ENCODE measurements at regions not wholly inside any gene's neighbourhood (a gene's known extent, or its start where the extent isn't known, plus 50 kb on each side); places are given as distances from the start of the nearest gene placed in this dataset.

- Histone ChIP-seq H3K4me3 (ENCODE audit: low read depth, low read length) (no peak overlapping the region), H3K4me1 (ENCODE audit: control insufficient read depth, insufficient read depth, low read length, unreplicated experiment) (no peaks in the 10 kb centered on the region), H3K27ac (ENCODE audit: low read depth, low read length) (no peak overlapping the region), H3K36me3 (ENCODE audit: insufficient read depth, low read length) (no peaks in the 10 kb centered on the region), H3K79me2 (ENCODE audit: control insufficient read depth, insufficient read depth, low read length, unreplicated experiment) (no peaks in the 10 kb centered on the region), H2AFZ (ENCODE audit: low read length, unreplicated experiment) (no peak overlapping the region), H3K27me3 (ENCODE audit: insufficient read depth, low read length) (no peaks in the 10 kb centered on the region)
These were observed 157.1 kb upstream of the SMLR1 start for GRCh38 chr6:130670142-130670541.

DNA sequence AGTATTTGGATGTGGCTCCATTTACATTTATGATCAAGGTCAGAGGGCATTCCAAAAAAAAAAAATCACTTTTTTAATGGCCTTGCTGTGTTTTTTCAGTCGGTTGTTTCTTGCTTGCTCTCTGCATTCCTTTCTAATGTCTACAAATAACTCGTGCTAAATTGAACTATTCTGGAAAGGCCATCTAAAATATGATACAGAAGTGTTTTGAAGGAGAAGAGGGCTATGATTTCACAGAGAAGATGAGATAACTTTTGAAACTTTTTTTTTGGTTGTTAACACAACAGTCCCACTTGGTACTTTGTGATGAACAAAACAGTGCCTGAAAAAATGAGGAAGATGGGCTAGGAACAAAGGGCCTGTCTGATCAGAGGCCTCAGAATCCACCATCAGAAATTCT is 156.1 kb upstream of the SMLR1 start:
- H2AFZ ChIP-seq (ENCODE audit: low read length, unreplicated experiment): no peak overlapping the region
- H3K36me3 ChIP-seq (ENCODE audit: insufficient read depth, low read length): no peaks in the 10 kb centered on the region
- no peaks in the 10 kb centered on the region for H3K79me2 ChIP-seq (ENCODE audit: control insufficient read depth, insufficient read depth, low read length, unreplicated experiment)
- no peaks in the 10 kb centered on the region for H3K4me1 ChIP-seq (ENCODE audit: control insufficient read depth, insufficient read depth, low read length, unreplicated experiment)
- H3K27ac ChIP-seq (ENCODE audit: low read depth, low read length): no peak overlapping the region
- no peak overlapping the region for H3K4me3 ChIP-seq (ENCODE audit: low read depth, low read length)
- H3K27me3 ChIP-seq (ENCODE audit: insufficient read depth, low read length): no peaks in the 10 kb centered on the region

- H3K27me3 ChIP-seq (ENCODE audit: insufficient read depth, low read length): no peaks in the 10 kb centered on the region
- H3K36me3 ChIP-seq (ENCODE audit: insufficient read depth, low read length): no peaks in the 10 kb centered on the region
- H2AFZ ChIP-seq (ENCODE audit: low read length, unreplicated experiment): no peak overlapping the region
These were observed 155.6 kb upstream of the SMLR1 start for GRCh38 chr6:130671577-130671976.

GRCh38 chr6:130672153-130672552 is 155.1 kb upstream of the SMLR1 start:
- H3K4me1 ChIP-seq (ENCODE audit: control insufficient read depth, insufficient read depth, low read length, unreplicated experiment): no peaks in the 10 kb centered on the region
- H2AFZ ChIP-seq (ENCODE audit: low read length, unreplicated experiment): no peak overlapping the region
- no peaks in the 10 kb centered on the region for H3K79me2 ChIP-seq (ENCODE audit: control insufficient read depth, insufficient read depth, low read length, unreplicated experiment)
- H3K4me3 ChIP-seq (ENCODE audit: low read depth, low read length): no peak overlapping the region
- no peaks in the 10 kb centered on the region for H3K27me3 ChIP-seq (ENCODE audit: insufficient read depth, low read length)
- no peak overlapping the region for H3K27ac ChIP-seq (ENCODE audit: low read depth, low read length)
- no peaks in the 10 kb centered on the region for H3K36me3 ChIP-seq (ENCODE audit: insufficient read depth, low read length)

More at GRCh38 chr6:130671577-130671976, 155.6 kb upstream of the SMLR1 start:
- Histone ChIP-seq H3K4me3 (ENCODE audit: low read depth, low read length) (no peak overlapping the region), H3K4me1 (ENCODE audit: control insufficient read depth, insufficient read depth, low read length, unreplicated experiment) (no peaks in the 10 kb centered on the region), H3K79me2 (ENCODE audit: control insufficient read depth, insufficient read depth, low read length, unreplicated experiment) (no peaks in the 10 kb centered on the region), H3K27ac (ENCODE audit: low read depth, low read length) (no peak overlapping the region)

- H3K4me3 ChIP-seq (ENCODE audit: low read depth, low read length): no peak overlapping the region
- no peak overlapping the region for H2AFZ ChIP-seq (ENCODE audit: low read length, unreplicated experiment)
- H3K27ac ChIP-seq (ENCODE audit: low read depth, low read length): no peak overlapping the region; the same call in 1 of the 2 replicates
- no peaks in the 10 kb centered on the region for H3K79me2 ChIP-seq (ENCODE audit: control insufficient read depth, insufficient read depth, low read length, unreplicated experiment)
- H3K4me1 ChIP-seq (ENCODE audit: control insufficient read depth, insufficient read depth, low read length, unreplicated experiment): no peaks in the 10 kb centered on the region
- H3K27me3 ChIP-seq (ENCODE audit: insufficient read depth, low read length): no peaks in the 10 kb centered on the region
- no peaks in the 10 kb centered on the region for H3K36me3 ChIP-seq (ENCODE audit: insufficient read depth, low read length)
These were observed 152.6 kb upstream of the SMLR1 start for GRCh38 chr6:130674604-130675003.

DNA sequence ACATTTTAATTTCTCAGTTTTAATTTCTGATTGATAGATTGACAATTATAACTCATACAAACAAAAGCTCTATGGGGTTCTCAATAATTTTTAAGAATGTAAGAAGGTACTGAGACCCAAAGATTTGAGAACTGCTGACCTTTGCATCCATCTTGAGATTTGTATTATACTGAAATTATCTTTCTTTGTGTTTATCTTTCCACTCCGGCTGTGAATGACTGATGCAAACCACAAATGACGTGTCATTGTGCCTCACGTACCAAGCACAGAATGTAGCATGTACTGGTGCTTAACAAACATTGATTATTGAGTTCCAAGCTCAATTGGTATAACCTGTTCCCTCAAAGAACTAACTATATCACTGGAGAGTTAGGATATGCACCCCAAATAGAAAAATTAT is 152.1 kb upstream of the SMLR1 start:
- H3K4me1 ChIP-seq (ENCODE audit: control insufficient read depth, insufficient read depth, low read length, unreplicated experiment): peaks cover 5% of the 10 kb centered on the region
- no peak overlapping the region for H3K4me3 ChIP-seq (ENCODE audit: low read depth, low read length)
- no peak overlapping the region; the same call in 1 of the 2 replicates for H3K27ac ChIP-seq (ENCODE audit: low read depth, low read length)
- no peaks in the 10 kb centered on the region for H3K27me3 ChIP-seq (ENCODE audit: insufficient read depth, low read length)
- no peak overlapping the region for H2AFZ ChIP-seq (ENCODE audit: low read length, unreplicated experiment)
- no peaks in the 10 kb centered on the region for H3K79me2 ChIP-seq (ENCODE audit: control insufficient read depth, insufficient read depth, low read length, unreplicated experiment)
- H3K36me3 ChIP-seq (ENCODE audit: insufficient read depth, low read length): no peaks in the 10 kb centered on the region

DNA sequence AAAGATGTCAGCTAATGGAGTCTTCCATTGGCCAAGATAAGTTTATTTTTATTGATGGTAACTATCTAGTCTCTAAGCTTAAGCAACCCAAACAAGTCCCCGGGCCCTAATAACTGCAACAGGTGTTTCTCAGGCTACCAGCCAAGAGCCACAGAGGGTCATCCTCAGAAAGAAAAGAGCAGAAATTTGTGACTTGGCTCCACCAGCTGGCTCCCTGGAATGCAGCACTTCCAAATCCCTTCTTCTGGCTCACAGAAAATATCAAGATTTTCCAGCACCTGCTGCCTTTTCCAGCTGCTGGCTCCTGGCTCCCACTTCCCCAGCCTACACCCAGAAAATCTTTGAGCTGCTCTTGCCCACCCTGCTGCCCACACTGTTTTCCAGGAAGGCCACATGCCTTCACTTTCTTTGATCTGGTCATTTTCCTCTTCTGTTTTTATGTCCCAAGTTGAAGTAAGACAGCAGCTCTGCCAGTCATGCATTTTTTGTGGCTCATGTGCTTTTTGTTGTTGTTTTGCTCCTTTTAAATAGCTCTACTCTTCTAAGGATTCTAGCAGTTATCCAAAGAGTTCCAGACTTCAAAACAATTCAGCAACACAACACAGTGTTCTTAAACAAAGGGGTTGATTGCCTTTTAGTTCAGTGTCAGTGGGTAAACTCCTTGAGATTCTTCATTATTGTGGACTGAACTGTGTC is 151.0 kb upstream of the SMLR1 start:
- no peak overlapping the region for H3K27ac ChIP-seq (ENCODE audit: low read depth, low read length)
- H3K27me3 ChIP-seq (ENCODE audit: insufficient read depth, low read length): no peaks in the 10 kb centered on the region
- H2AFZ ChIP-seq (ENCODE audit: low read length, unreplicated experiment): no peak overlapping the region
- H3K79me2 ChIP-seq (ENCODE audit: control insufficient read depth, insufficient read depth, low read length, unreplicated experiment): no peaks in the 10 kb centered on the region
- H3K4me1 ChIP-seq (ENCODE audit: control insufficient read depth, insufficient read depth, low read length, unreplicated experiment): peaks cover 14% of the 10 kb centered on the region
- no peaks in the 10 kb centered on the region for H3K36me3 ChIP-seq (ENCODE audit: insufficient read depth, low read length)
- H3K4me3 ChIP-seq (ENCODE audit: low read depth, low read length): no peak overlapping the region

- H3K4me3 ChIP-seq (ENCODE audit: low read depth, low read length): no peak overlapping the region
- no peaks in the 10 kb centered on the region for H3K27me3 ChIP-seq (ENCODE audit: insufficient read depth, low read length)
- H3K36me3 ChIP-seq (ENCODE audit: insufficient read depth, low read length): no peaks in the 10 kb centered on the region
- H3K4me1 ChIP-seq (ENCODE audit: control insufficient read depth, insufficient read depth, low read length, unreplicated experiment): peaks cover 18% of the 10 kb centered on the region
- H3K79me2 ChIP-seq (ENCODE audit: control insufficient read depth, insufficient read depth, low read length, unreplicated experiment): no peaks in the 10 kb centered on the region
- no peak overlapping the region for H3K27ac ChIP-seq (ENCODE audit: low read depth, low read length)
- H2AFZ ChIP-seq (ENCODE audit: low read length, unreplicated experiment): no peak overlapping the region
These were observed 150.4 kb upstream of the SMLR1 start for GRCh38 chr6:130676773-130677144.

DNA sequence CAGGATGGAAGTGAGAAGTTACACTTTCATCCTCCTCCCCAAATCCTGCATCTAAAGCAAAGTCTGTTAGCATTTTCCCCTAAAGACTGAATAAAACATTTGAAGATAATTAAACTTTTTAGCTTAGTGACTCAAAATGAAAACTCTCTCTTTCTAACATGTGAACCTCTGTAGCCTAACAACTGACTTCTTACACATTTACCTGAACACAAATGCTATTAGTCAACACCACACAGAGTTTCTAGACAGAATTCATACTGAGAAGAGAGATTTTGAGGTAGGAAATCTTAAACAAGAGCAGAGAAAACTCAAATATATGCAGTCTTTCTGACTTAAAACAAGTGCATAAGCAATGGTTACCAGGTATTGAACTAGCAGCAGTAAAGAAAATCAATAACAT is 149.9 kb upstream of the SMLR1 start:
- no peak overlapping the region for H3K4me3 ChIP-seq (ENCODE audit: low read depth, low read length)
- H2AFZ ChIP-seq (ENCODE audit: low read length, unreplicated experiment): no peak overlapping the region
- H3K27me3 ChIP-seq (ENCODE audit: insufficient read depth, low read length): no peaks in the 10 kb centered on the region
- no peaks in the 10 kb centered on the region for H3K79me2 ChIP-seq (ENCODE audit: control insufficient read depth, insufficient read depth, low read length, unreplicated experiment)
- no peak overlapping the region for H3K27ac ChIP-seq (ENCODE audit: low read depth, low read length)
- peaks cover 18% of the 10 kb centered on the region for H3K4me1 ChIP-seq (ENCODE audit: control insufficient read depth, insufficient read depth, low read length, unreplicated experiment)
- H3K36me3 ChIP-seq (ENCODE audit: insufficient read depth, low read length): no peaks in the 10 kb centered on the region

DNA sequence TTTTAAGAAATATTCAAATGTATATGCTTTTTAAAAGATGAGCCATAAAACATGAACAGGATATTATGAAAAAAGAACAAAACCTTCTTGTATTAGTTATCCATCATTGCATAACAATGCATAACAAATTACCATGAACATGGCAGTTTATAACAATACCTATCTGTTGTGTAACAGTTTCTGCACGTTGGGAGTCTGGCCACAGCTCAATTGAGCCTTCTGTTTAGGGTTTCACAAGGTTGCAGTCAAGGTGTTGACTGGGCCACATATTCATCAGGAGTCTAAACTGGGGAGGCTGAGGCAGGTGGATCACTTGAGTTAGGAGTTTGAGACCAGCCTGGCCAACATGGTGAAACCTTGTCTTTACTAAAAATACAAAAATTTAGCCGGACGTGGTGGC is 149.4 kb upstream of the SMLR1 start:
- Histone ChIP-seq H3K36me3 (ENCODE audit: insufficient read depth, low read length) (no peaks in the 10 kb centered on the region), H3K27me3 (ENCODE audit: insufficient read depth, low read length) (no peaks in the 10 kb centered on the region), H3K27ac (ENCODE audit: low read depth, low read length) (no peak overlapping the region), H3K4me3 (ENCODE audit: low read depth, low read length) (no peak overlapping the region), H3K4me1 (ENCODE audit: control insufficient read depth, insufficient read depth, low read length, unreplicated experiment) (peaks cover 18% of the 10 kb centered on the region), H3K79me2 (ENCODE audit: control insufficient read depth, insufficient read depth, low read length, unreplicated experiment) (no peaks in the 10 kb centered on the region), H2AFZ (ENCODE audit: low read length, unreplicated experiment) (no peak overlapping the region)

DNA sequence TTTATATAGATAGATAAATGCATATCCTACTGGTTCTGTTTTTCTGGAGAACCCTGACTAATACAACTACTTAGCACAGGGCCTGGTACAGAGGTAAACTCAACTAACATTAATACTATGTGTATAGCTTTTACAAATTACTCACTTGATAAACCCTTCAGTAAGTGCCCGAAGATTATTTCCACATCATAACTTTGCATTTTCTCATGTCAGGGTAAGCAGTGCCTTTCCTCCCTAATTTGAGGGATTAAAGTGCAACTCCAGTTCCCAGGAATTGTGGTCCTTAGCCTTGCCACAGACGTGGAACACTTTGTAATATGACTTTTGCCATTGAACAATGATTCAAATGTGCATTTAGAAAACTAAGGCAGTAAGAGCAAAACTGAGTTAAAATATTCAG is 147.5 kb upstream of the SMLR1 start:
- Histone ChIP-seq H3K36me3 (ENCODE audit: insufficient read depth, low read length) (no peaks in the 10 kb centered on the region), H3K27ac (ENCODE audit: low read depth, low read length) (peak overlapping the region; percentile 82), H2AFZ (ENCODE audit: low read length, unreplicated experiment) (peak overlapping the region; percentile 64), H3K79me2 (ENCODE audit: control insufficient read depth, insufficient read depth, low read length, unreplicated experiment) (no peaks in the 10 kb centered on the region), H3K27me3 (ENCODE audit: insufficient read depth, low read length) (no peaks in the 10 kb centered on the region), H3K4me1 (ENCODE audit: control insufficient read depth, insufficient read depth, low read length, unreplicated experiment) (peaks cover 18% of the 10 kb centered on the region), H3K4me3 (ENCODE audit: low read depth, low read length) (0 out of 2 replicates have a peak overlapping the region, but pooled peaks have one; percentile 10)

All from ACC112 (cell line).